ENCODE measurements at regions not wholly inside any gene's neighbourhood (a gene's known extent, or its start where the extent isn't known, plus 50 kb on each side); places are given as distances from the start of the nearest gene placed in this dataset.

- DNase-seq (ENCODE audit: low spot score): no peak
These were observed 796.4 kb upstream of the CDH2 start for GRCh38 chr18:28973324-28973723.

GRCh38 chr18:28972333-28972907 lies 795.5 kb upstream of the CDH2 start:
- no peak for DNase-seq (ENCODE audit: low spot score)

GRCh38 chr18:28963481-28963880 lies 786.6 kb upstream of the CDH2 start:
- no peak for DNase-seq (ENCODE audit: low spot score)

GRCh38 chr18:28961669-28962228 lies 784.8 kb upstream of the CDH2 start:
- no peak for DNase-seq (ENCODE audit: low spot score)

GRCh38 chr18:28960146-28960545 lies 783.2 kb upstream of the CDH2 start:
- no peak for DNase-seq (ENCODE audit: low spot score)

- no peak for DNase-seq (ENCODE audit: low spot score)
These were observed 775.4 kb upstream of the CDH2 start for GRCh38 chr18:28952339-28952738.

GRCh38 chr18:28947900-28948299 lies 771.0 kb upstream of the CDH2 start:
- DNase-seq (ENCODE audit: low spot score): no peak

GRCh38 chr18:28946471-28946870 lies 769.5 kb upstream of the CDH2 start:
- no peak for DNase-seq (ENCODE audit: low spot score)

GRCh38 chr18:28922936-28923335 lies 746.0 kb upstream of the CDH2 start:
- DNase-seq (ENCODE audit: low spot score): no peak

- no peak for DNase-seq (ENCODE audit: low spot score)
These were observed 739.5 kb upstream of the CDH2 start for GRCh38 chr18:28916456-28916855.

GRCh38 chr18:28905509-28905908 lies 728.6 kb upstream of the CDH2 start:
- DNase-seq (ENCODE audit: low spot score): no peak

- DNase-seq (ENCODE audit: low spot score): no peak
These were observed 727.9 kb upstream of the CDH2 start for GRCh38 chr18:28904789-28905364.

GRCh38 chr18:28903306-28903705 lies 726.4 kb upstream of the CDH2 start:
- no peak for DNase-seq (ENCODE audit: low spot score)

- no peak for DNase-seq (ENCODE audit: low spot score)
These were observed 713.9 kb upstream of the CDH2 start for GRCh38 chr18:28890791-28891190.

GRCh38 chr18:28884304-28884703 lies 707.4 kb upstream of the CDH2 start:
- DNase-seq (ENCODE audit: low spot score): no peak

- DNase-seq (ENCODE audit: low spot score): no peak
These were observed 703.9 kb upstream of the CDH2 start for GRCh38 chr18:28880856-28881255.

- DNase-seq (ENCODE audit: low spot score): no peak
These were observed 698.1 kb upstream of the CDH2 start for GRCh38 chr18:28875059-28875458.

GRCh38 chr18:28863396-28863795 lies 686.5 kb upstream of the CDH2 start:
- DNase-seq (ENCODE audit: low spot score): no peak

GRCh38 chr18:28858248-28858647 lies 681.3 kb upstream of the CDH2 start:
- DNase-seq (ENCODE audit: low spot score): no peak

- DNase-seq (ENCODE audit: low spot score): no peak
These were observed 679.1 kb upstream of the CDH2 start for GRCh38 chr18:28855989-28856388.

- DNase-seq (ENCODE audit: low spot score): no peak
These were observed 678.6 kb upstream of the CDH2 start for GRCh38 chr18:28855524-28855923.

- no peak for DNase-seq (ENCODE audit: low spot score)
These were observed 678.0 kb upstream of the CDH2 start for GRCh38 chr18:28854964-28855363.

- DNase-seq (ENCODE audit: low spot score): no peak
These were observed 670.0 kb upstream of the CDH2 start for GRCh38 chr18:28846958-28847357.

GRCh38 chr18:28837100-28837499 lies 660.2 kb upstream of the CDH2 start:
- DNase-seq (ENCODE audit: low spot score): no peak
